RWPE1 (cell line): ENCODE measurements at regions not wholly inside any gene's neighbourhood (a gene's known extent, or its start where the extent isn't known, plus 50 kb on each side); places are given as distances from the start of the nearest gene placed in this dataset.

Experiments
- CTCF ChIA-PET: fragments of 350-600 bp; sonication (Branson Sonifier 250); formaldehyde crosslinking; extraction: SDS; loops from one replicate; lab custom pipeline; 2021; lab: Yijun Ruan, JAX
- POLR2A ChIA-PET: fragments of 400-600 bp; formaldehyde crosslinking; extraction: SDS; loops from one replicate; lab custom pipeline; 2020; ENCODE audit warnings: antibody characterized with exemption; ENCODE audit not compliant: low non-redundant PET; lab: Yijun Ruan, JAX
- DNase-seq: peaks from one replicate; pipeline ENCODE4 v3.0.0; 2012; ENCODE audit warnings: low spot score
- H3K27ac ChIP-seq: fragments of 450-650 bp; 2 replicates; pipeline ENCODE4 v1.5.1; 2017
- TF ChIP-seq, protein P1 (sequence below): fragments of 450-650 bp; conservative IDR thresholded peaks from 2 replicates; pipeline ENCODE4 v1.5.1; 2017; ENCODE audit warnings: low read depth, mild to moderate bottlenecking

DNA sequence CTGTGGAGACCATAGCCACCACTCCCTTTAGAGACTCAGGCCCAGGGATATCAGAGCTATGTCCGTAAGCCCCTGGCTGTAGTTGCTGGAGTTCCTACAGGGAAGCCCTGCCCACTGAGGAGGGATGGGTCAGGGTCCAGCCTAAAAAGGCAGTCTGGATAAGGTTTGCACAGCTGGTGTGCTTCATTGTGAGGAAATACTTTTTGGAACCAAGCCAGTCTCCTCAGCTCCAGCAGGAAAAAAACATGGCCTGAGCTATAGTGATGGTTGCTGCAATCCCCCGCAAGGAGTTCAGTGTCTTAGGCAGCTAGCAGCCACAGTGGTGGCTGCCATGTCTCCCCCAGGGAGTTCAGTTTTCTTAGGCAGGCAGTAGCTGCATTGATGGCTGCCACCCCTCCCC lies 52.6 kb upstream of the CYP2C8 start:
- DNase-seq, result no peak
- ChIA-PET POLR2A (no interaction called here), CTCF (interaction anchor here (0.6 kb wide), 1 partner anchor 234 kb away, joined by 5 read pairs; no protein-coding TSS in a partner anchor)
- TF ChIP-seq, protein P1, sequence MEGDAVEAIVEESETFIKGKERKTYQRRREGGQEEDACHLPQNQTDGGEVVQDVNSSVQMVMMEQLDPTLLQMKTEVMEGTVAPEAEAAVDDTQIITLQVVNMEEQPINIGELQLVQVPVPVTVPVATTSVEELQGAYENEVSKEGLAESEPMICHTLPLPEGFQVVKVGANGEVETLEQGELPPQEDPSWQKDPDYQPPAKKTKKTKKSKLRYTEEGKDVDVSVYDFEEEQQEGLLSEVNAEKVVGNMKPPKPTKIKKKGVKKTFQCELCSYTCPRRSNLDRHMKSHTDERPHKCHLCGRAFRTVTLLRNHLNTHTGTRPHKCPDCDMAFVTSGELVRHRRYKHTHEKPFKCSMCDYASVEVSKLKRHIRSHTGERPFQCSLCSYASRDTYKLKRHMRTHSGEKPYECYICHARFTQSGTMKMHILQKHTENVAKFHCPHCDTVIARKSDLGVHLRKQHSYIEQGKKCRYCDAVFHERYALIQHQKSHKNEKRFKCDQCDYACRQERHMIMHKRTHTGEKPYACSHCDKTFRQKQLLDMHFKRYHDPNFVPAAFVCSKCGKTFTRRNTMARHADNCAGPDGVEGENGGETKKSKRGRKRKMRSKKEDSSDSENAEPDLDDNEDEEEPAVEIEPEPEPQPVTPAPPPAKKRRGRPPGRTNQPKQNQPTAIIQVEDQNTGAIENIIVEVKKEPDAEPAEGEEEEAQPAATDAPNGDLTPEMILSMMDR, result no peak
- no peak overlapping the region for H3K27ac ChIP-seq
